ENCODE measurements at regions not wholly inside any gene's neighbourhood (a gene's known extent, or its start where the extent isn't known, plus 50 kb on each side); places are given as distances from the start of the nearest gene placed in this dataset.
"Not testable (repeated sequence)": the region's sequence is repeated elsewhere in the genome, so short reads cannot be mapped to it uniquely, and the experiment has no call there.

DNA sequence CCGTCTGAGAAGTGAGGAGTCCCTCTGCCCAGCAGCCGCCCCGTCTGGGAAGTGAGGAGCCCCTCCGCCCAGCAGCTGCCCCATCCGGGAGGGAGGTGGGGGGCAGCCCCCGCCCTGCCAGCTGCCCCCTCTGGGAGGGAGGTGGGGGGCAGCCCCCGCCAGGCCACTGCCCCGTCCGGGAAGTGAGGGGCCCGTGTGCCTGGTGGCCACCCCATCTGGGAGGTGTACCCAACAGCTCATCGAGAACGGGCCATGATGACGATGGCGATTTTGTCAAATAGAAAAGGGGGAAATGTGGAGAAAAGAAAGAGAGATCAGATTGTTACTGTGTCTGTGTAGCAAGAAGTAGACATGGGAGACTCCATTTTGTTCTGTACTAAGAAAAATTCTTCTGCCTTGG is 208.8 kb downstream of the KDM5D start:
- not testable (repeated sequence) for DNase-seq

DNA sequence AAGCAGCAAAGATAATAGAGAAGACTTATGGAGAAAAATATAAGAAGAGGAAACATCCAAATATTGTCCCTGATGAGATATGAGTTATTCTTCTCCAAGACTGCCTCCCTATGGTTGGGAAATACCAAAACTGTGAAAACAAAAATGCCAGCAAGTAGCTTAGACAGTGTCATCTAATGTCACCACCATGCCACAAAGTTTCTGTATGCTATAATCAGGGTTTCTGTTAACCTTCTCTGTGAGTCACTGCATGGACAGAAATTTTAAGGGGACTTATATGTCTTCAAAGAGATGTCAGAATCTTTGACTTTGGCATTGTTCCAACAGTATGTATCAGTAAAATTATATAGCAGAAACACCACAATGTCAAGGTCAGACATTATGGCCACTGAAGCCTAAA is 222.6 kb downstream of the KDM5D start:
- DNase-seq = no peak

DNA sequence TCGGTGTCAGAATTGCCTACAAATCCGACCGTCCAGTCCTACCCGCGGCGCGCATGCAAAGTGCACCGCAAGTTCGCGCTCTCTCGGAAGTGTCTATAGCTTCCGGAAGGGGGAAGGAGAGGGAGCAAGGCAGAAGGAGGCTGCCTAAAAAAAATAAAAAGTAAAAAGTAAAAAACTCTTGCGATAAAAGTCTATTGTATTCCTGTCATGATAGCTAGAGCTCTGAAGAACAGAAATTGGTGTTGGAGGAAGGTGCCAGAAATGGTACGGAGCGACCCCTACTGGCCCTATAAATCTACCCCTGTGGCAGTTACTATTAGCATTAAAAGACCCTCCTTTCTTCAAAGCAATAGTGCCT is 241.5 kb downstream of the KDM5D start:
- DNase-seq = peak in 1 of 2 donors; percentile 11

DNA sequence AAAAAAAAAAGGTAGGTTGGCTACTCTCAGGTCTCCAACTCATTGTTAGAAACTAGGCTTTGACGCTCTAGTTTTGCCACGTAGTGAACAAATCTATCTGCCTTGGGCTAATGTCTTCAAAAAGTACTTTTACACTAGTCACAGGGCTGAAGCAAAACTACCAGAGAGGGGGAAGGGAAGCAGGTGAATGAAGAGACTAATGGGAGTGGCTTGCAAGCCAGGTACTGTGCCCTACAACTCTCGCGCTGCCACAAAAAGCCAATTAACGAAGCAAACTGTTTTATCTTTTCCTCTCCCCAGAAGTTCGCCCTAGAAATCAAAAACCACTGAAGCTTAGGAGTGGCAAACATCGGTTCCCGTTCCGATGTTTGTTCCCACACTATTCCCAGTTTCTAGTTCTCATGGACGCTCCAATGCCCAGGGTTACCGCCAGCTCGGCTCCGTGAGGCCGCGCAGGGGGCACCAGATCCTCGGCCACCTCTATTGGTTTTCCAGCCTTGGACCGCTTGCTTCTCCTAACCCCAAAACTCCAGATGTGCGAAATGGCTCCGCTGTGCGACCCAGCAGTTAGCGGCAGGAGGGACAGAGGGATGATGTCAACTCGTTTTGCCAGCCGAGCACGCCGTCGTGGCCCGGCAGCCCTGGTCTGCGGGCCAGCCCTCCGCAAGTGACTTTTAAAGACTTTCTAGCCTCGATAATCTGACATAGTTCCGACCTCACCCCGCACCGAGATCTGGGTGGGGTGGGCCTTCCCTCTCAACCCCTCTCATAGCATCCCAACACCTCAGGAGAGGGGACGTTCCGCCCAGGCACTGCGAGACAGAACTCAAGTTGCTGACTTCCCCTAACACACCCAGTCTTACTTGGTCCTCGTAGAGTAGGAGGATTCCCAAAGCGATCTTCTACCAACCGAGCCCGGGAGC is 242.1 kb downstream of the KDM5D start:
- DNase-seq = peak in 1 of 2 donors; percentile 6

DNA sequence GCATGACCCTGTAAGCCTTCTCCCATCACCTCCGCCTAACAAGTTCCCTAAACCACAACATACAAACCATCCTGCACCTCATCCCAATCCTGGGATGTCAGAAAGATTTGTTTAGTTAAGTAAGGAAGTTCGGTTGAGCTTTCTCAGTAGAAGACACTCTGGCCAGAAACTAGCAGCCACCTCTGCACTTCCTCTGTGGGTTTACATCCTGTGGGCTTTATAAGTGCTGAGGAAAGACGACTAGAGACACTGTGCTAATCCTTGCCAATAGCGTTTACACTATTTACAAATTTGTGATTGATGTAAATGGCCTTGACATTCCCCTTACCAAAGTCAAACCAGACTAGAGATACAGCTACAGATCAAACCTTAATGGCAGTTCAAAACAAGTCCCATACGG is 246.0 kb downstream of the KDM5D start:
- no peak for DNase-seq

DNA sequence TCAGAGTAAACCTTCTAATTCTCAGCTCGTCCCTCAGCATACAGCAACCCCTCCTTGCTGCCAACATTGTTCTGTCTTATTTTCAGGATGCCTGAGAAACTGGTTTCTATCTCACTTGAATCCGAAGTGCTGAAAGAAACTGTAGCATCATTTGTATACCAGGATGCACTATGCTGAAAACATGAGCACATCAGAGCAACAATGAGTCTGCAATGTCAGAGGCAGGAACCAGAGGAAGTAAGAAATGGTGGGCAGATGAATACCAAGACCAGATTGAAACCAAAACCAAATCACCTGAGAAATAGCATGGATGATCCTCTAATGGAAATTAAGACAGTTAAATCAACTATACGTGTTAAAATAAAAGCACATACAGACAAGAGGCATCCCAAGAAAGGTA is 257.0 kb downstream of the KDM5D start:
- DNase-seq = no peak

DNA sequence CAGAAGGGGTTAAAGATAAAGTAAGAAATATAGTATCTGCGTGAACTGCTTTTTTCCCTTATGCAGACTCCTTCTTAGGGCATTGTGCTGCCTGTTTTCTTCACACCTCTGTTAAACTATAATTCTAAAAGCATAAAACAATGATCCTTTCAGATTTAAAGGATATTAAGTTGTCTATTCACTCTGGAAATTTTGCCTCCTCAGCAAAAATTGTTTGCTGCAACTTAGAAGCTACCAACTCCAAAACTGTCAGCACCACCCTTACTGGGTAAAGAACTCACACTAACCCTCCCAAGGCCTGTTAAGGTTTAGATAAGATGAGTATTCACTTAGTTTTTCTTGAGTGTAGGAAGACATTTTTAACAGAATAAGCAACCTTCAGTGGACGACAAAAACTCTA is 259.5 kb downstream of the KDM5D start:
- no peak for DNase-seq

DNA sequence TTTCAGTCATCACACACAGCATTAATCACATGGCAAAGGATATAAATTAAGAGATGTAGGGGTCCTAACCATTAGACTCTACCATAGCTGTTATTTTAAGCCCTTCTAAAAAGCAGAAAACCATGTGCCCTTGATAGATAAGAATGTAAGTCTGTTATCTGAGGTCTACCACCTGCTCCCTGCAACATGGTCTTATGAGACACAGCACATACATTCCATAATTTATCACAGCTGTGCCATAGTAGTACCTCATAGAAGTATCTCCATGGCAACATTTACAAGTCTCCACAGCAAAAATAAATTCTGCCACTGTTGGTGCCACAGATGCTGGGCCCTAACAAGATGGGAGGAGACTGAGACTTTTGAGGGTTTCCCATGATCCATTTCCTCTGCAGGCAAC is 265.4 kb downstream of the KDM5D start:
- DNase-seq = no peak

DNA sequence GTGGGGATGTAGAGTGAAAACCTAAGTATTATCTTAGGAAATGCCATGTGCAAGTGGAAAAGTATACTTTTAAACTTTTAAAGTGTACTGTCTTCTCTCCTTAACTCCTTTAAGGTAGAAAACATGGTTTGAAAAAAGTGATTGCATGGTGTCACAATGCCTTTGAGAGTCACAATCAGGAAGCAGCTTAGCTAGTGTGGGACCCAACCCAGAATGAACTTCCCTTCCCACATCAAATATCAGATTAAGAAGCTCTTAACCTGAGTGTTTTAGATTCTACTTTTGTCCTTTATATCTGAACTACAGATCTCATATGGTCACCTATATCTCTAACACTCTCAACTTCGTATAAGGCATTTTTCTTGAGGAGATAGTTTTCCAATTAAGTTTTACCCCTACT is 266.6 kb downstream of the KDM5D start:
- DNase-seq = no peak

DNA sequence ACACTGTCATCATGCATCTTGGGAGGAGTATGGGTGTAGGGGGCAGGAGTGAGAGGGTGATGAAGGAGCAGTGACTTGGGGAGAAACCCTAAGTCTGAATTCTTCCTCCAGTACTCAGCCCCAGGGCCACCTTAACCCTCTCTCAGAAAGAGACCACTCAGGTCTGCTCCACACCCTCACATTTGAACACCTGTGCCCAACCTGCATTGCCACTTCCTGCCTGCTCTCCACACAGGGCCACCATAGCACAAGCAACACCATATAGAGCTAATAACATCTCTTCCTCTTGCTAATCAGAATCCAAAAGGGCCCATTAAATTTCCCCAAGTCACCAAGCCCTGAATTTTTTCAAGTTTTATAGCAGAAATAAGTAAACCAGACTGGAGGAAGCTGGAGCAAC is 278.7 kb downstream of the KDM5D start:
- no peak for DNase-seq

DNA sequence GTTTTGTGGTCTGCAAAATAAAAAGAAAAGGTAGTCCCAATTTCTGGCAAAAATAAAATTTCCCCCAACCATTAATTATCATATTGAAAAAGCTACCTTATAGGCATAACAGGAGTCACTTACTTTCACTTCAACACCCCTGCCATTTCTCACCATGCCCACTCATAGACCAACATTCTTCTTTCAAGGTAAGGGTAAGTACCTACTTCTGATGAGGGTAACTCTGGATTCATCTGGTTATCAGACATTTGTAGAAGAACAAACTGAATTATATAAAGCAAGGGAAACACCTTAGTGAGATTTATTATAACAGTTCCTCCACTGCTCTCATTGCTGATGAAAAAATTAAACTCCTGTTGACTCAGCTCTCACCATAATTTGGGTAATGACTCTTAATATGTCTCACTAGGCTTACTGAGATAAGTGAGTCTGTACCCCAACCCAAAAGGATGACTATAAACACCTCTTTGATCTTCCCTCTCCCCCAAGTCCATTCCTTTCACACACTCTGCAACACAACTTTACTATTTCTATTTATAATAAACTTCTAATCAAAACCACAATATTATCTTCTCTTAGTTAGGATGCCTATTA is 287.6 kb downstream of the KDM5D start:
- no peak for DNase-seq

DNA sequence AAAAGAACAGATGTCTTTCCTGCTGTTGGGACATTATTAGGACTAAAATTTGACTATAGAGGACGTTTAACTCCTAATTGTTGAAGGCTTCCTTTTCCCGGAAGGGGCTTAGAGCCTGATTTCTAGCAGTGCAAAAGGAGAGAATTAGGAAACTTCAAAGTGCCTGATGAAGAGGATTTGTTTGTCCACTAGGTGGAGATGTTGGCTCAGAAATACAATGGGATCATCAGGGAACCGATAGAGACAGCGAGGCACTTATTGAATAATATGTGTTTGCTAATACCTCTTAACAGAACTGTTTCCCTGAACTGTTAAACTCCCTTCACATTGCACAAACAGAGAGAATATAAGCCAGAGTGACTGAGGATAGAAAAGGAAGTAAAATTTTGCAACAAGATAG is 311.5 kb downstream of the KDM5D start:
- peak in 1 of 2 donors; percentile 2 for DNase-seq

DNA sequence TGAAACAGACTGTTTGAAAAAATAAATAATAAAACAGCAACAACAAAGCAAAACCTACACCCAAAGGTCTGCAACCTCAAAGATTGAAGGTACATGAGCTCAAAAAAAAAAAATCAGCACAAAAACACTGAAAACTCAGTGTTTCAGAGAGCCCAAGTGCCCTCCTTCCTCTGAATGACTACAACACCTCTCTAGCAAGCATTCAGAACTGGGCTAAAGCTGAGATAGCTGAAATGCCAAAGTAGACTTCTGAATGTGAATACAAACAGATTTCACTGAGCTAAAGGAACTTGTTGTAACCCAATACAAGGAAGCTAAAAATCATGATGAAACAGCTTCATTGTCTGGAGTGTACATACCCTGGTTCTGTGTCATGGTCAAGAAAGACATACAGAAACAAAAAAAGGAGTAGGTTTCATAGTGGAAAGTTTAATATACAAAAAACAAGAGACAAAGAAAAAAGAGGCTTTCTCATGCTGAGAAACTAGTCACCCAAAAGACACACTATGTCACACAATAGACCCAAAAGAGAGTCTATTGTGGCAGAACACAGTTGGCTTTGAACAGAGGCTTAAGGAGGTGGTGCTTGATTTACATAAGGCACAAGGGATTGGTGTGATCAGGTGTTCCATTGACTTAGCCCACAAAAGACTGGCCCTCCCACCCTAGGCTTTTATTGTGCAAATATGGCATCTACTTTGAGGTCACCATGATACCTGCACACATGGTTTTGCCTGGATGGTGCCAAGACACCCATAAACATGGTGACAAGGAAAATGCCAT is 316.6 kb downstream of the KDM5D start:
- no peak for DNase-seq

DNA sequence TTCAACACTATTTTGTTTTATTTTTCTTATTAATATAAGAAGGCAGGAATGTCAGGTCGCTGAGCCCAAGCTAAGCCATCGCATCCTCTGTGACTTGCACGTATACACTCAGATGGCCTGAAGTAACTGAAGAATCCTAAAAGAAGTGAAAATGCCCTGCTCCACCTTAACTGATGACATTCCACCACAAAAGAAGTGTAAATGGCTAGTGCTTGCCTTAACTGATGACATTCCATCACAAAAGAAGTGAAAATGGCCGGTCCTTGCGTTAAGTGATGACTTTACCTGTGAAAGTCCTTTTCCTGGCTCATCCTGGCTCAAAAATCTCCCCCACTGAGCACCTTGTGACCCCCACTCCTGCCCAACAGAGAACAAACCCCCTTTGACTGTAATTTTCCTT is 317.3 kb downstream of the KDM5D start:
- DNase-seq = not testable (repeated sequence)

DNA sequence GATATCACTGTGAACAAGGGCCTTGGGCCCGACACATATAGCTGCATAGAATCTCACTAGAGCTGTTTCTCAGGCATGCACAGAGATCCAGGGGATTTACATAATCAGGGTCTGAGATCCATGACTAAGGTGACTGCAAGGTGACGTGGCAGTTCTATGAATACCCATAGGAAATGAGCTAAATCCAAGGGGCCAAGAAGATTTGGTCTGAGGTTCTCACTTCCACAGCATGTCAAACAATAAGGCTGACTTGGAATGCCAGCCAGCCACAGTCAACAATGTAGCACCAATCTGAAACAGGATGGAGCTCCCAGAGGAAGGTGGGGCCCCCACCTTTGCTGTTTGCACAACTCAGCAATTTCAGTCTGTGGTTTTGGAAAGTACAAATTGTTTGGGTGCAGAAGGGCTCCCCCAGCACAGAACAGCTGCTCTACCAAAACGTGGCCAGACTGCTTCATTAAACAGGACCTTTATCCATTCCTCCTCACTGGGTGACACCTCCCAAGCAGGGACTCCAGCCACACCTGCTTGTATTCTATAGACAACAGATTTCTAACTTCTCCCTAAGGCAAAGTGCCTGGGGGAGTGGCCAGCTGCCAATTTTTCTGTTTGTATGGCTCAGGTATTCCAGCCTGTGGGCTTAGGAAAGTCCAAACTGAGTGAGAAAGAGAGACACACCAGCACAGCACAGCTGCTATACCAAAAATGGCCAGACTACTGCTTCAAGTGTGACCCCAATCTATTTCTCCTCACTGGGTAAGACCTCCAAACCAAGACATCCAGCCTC is 333.4 kb downstream of the KDM5D start:
- no peak for DNase-seq

DNA sequence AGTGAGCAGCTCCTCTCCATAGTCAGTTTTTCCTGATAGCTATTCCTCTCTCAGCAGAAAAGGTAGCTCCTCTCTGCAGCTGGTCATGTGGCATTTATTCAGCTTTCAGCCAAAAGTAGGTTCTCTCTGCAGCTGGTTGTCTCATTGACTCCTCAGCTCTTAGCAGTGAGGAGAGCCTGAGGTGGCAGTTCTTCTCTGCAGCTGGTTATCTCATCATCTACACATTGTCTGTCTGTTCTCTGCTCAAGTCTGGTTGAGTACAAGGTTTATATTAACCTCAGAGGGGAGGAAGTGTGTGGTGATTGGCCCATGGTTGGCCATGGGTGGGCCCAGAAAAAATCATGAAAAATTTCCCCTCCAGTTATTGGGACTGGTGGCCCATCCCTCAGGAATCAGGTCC is 338.3 kb downstream of the KDM5D start:
- DNase-seq = no peak

DNA sequence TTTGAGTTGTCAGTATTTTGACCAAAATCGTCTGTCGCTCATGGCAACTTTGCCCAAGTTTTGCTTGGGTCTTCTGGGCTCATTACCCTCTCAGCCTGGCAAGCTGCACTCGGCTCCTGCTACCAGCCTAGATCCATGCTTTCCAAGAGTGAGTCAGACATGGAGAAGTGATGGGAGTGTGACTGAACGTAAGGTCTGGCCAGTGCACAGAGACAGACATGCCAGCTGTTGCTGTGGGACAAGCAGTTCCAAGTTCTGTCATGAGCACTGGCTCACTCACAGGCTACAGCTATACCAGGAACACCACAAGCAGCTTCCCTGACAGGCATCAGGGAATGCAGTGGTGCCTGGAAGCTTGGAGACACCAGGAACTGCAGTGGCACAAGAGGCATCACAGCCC is 338.9 kb downstream of the KDM5D start:
- no peak for DNase-seq

DNA sequence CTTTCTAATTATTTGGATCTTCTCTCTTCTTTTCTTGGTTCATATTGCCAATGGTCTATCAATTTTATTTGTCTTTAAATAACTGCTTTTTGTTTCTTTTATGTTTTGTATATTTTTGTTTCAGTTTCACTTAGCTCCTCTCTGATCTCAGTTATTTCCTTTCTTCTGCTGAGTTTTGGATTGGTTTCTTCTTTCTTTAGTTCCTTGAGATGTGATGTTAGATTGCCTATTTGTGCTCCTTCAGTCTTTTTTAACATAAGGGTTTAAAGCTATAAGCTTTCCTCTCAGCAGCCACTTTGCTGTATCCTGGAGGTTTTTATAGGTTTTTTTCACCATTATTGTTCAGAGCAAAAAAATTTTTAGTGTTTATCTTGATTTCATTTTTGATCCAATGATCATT is 351.6 kb downstream of the KDM5D start:
- no peak for DNase-seq

DNA sequence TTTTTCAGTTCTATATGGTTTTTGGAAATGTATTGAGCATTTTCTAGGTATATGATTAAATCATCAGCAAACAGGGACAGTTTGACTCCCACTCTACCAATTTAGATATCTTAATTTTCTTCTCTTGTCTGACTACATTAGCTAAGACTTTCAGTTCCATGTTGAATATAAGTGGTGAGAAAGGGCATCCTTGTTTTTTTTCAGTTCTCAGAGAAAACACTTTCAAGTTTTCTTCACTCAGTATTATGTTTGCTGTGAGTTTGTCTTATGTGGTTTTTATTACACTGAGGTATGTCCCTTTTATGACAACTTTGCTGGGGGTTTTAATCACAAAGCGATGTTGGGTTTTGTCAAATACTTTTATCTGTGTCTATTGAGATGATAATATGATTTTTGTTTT is 352.6 kb downstream of the KDM5D start:
- DNase-seq = no peak

DNA sequence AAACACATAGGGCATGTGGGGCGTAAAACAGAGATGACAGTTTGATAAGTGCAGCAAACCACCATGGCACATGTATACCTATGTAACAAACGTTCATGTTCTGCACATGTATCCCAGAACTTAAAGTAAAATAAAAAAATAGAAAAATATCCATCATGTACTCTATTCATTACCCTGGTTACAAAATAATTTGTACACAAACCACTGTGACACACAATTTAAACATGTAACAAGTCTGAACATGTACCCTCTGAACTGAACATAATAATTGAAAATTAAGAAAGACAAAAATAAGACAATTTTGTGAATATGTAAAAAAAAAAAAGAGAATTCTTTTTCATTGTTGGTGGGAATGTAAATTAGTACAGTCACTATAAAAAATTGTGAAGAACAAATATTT is 379.2 kb downstream of the KDM5D start:
- DNase-seq = no peak

DNA sequence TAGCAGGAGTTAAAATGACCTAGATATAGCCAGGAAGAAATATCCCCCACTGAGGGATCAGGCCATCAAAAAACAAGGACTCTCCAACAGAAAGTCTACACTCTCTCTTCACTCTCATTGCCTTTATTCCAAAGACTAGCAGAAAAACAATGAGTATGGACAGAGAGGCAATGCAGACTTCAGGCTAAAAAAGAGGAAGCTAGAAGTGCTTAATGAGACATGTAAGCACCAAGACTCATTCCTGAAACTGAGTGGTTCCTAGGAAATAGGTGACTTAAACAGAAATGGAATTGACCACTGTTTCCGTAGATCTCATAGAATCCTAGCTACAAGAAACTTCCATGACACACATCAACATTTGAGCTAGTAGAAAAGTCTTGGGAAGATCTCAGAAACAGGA is 387.3 kb downstream of the KDM5D start:
- DNase-seq = no peak

DNA sequence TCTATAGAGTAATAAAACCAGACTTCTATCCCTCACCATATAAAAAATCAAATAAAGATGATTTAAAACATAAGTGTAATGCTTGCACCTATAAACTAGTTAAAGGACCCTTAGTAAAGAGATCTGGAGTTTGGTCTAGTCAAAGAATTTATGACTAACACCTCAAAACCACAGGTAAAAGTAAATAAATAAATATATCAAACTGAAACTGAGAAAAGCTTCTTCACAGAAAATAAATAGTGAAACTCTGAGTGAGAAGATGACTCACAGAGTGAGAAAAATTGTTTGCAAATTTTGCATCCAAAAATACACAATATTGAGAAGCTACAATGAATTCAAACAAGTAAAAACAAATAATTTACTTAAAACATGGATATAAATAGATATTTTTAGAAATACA is 387.8 kb downstream of the KDM5D start:
- DNase-seq = no peak

DNA sequence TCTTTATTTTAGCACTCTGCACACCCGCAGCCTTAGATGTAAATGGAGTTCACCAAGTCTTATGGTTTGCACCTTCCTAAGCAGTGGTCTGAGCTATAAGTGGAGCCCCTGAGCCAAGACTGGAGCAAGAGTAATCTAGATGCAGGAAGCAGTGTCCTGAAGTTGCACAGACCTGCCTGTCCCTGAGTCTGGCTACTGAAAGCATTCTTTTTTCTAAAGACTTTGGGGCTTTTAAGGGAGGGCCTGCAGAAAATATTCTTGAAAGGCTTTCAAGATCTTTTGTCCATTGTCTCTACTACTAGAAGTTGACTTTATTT is 389.7 kb downstream of the KDM5D start:
- DNase-seq = no peak

Measured in activated CD4-positive, alpha-beta T cell treated with anti-CD3 and anti-CD28 coated beads for 4 hours (primary cell).